Esophagus squamous epithelium (tissue), 4 donors: ENCODE measurements at regions not wholly inside any gene's neighbourhood (a gene's known extent, or its start where the extent isn't known, plus 50 kb on each side); places are given as distances from the start of the nearest gene placed in this dataset.

Experiments used
- POLR2A ChIP-seq, 4 donors: fragments of 450-650 bp; IDR thresholded peaks; one replicate each; pipeline ENCODE4 v1.6.1; 2017; ENCODE audit warnings: antibody characterized with exemption in 4 of 4, mild to moderate bottlenecking in 4 of 4, moderate library complexity in 3 of 4
- TF ChIP-seq, protein P1 (sequence below), 6 experiments: fragments of 450-650 bp in 4 of 6; fragments of 200-600 bp in 2 of 6; sonication (generic) in 2 of 6; IDR thresholded peaks; one replicate each; pipeline ENCODE4 v1.5.1; 2016 to 2019; ENCODE audit warnings: antibody characterized with exemption in 6 of 6, mild to moderate bottlenecking in 4 of 6, moderate library complexity in 4 of 6

DNA sequence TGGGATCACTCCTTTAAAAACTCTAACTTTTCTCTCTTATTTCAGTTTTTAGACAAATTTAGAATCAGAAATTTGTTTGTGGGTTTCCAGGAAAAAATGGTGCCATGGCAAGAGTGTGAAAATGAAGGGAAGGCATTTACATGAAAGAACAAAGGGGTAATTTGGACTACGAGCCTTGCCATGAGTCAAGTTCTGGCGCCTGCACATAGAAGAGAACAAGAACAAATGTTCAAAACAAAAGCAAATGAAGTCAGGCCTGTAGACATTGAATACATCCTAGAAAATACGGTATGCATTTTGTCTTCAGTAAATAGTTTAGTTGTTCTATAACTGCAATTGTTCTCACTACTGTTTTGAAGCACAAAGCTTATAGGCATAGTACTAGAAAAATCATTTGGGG, 1390.5 kb downstream of the EFNB2 start:
- TF ChIP-seq, protein P1, sequence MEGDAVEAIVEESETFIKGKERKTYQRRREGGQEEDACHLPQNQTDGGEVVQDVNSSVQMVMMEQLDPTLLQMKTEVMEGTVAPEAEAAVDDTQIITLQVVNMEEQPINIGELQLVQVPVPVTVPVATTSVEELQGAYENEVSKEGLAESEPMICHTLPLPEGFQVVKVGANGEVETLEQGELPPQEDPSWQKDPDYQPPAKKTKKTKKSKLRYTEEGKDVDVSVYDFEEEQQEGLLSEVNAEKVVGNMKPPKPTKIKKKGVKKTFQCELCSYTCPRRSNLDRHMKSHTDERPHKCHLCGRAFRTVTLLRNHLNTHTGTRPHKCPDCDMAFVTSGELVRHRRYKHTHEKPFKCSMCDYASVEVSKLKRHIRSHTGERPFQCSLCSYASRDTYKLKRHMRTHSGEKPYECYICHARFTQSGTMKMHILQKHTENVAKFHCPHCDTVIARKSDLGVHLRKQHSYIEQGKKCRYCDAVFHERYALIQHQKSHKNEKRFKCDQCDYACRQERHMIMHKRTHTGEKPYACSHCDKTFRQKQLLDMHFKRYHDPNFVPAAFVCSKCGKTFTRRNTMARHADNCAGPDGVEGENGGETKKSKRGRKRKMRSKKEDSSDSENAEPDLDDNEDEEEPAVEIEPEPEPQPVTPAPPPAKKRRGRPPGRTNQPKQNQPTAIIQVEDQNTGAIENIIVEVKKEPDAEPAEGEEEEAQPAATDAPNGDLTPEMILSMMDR (IDR thresholded peaks at IDR 0.05): no peak
- no peak for TF ChIP-seq POLR2A (IDR thresholded peaks at IDR 0.05)
